BLaER1 (cell line): ENCODE measurements at regions not wholly inside any gene's neighbourhood (a gene's known extent, or its start where the extent isn't known, plus 50 kb on each side); places are given as distances from the start of the nearest gene placed in this dataset.

ENCODE experiments used
- H3K27ac ChIP-seq: shearing (Covaris generic); formaldehyde crosslinking; 2 replicates; pipeline ENCODE4 v1.8.1; 2022
- H3K27me3 ChIP-seq: shearing (Covaris generic); formaldehyde crosslinking; 2 replicates; pipeline ENCODE4 v1.8.1; 2022
- H3K36me3 ChIP-seq: shearing (Covaris generic); formaldehyde crosslinking; 2 replicates; pipeline ENCODE4 v1.8.1; 2022
- H3K4me1 ChIP-seq: shearing (Covaris generic); formaldehyde crosslinking; 2 replicates; pipeline ENCODE4 v1.8.1; 2022
- H3K4me2 ChIP-seq: shearing (Covaris generic); formaldehyde crosslinking; 2 replicates; pipeline ENCODE4 v1.8.1; 2022
- H3K4me3 ChIP-seq: shearing (Covaris generic); formaldehyde crosslinking; 2 replicates; pipeline ENCODE4 v1.8.1; 2022
- H3K9ac ChIP-seq: shearing (Covaris generic); formaldehyde crosslinking; 2 replicates; pipeline ENCODE4 v1.8.1; 2022
- H3K9me3 ChIP-seq: shearing (Covaris generic); formaldehyde crosslinking; 2 replicates; pipeline ENCODE4 v1.8.1; 2022
- H4K20me1 ChIP-seq: shearing (Covaris generic); formaldehyde crosslinking; 2 replicates; pipeline ENCODE4 v1.8.1; 2022
- Cebpa-rat ChIP-seq: shearing (Covaris generic); IDR thresholded peaks from 2 replicates; pipeline ENCODE4 v1.8.1; 2022

DNA sequence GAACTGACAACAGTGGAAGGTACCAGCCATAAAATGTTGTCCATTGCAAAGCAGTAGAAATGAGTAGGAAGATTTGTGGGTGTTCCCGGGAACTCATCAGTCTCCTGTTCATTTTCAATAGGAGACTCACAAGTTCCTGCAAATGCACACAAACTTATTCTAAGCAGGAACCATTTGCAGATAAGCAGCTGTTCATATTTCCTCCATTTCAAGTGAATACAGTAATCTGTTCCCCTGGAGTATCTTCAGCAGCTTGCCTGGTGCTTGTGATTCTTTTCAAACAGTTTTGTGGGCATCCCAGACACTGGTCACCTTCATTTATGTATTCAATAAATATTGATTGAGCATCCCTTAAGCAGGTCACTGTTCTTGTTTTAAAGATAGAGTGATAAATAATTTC is 1315.5 kb upstream of the C9orf72 start:
- Histone ChIP-seq H3K36me3 (no peaks in the 10 kb centered on the region), H3K27me3 (no peaks in the 10 kb centered on the region), H3K9me3 (no peaks in the 10 kb centered on the region), H3K4me3 (no peak overlapping the region), H3K4me2 (no peak overlapping the region), H3K27ac (no peak overlapping the region), H4K20me1 (no peaks in the 10 kb centered on the region), H3K4me1 (peaks cover 6% of the 10 kb centered on the region), H3K9ac (no peak overlapping the region)
- TF ChIP-seq Cebpa-rat = no peak

DNA sequence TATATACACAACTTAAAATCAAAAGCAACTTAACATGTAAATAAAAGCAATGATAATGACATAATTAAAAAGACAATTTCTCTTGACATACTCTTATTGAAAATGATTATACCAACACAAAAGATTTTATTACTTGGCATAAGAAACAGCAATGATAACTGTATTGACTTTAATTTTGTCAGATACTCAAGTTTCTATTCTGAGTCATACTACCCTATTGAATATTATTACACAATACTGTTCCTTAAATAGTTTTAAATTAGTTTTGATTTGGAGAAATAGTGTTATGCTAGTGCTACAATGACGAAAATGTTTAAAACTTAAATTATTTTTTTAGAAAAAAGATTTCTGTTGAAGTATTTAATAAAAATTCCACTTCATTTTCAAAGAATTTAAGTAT is 1319.3 kb upstream of the C9orf72 start:
- Histone ChIP-seq H3K4me3 (no peak overlapping the region), H3K4me1 (no peaks in the 10 kb centered on the region), H4K20me1 (no peaks in the 10 kb centered on the region), H3K27ac (no peak overlapping the region), H3K36me3 (no peaks in the 10 kb centered on the region), H3K9ac (no peak overlapping the region), H3K27me3 (no peaks in the 10 kb centered on the region), H3K9me3 (no peaks in the 10 kb centered on the region), H3K4me2 (no peak overlapping the region)
- TF ChIP-seq Cebpa-rat = no peak

DNA sequence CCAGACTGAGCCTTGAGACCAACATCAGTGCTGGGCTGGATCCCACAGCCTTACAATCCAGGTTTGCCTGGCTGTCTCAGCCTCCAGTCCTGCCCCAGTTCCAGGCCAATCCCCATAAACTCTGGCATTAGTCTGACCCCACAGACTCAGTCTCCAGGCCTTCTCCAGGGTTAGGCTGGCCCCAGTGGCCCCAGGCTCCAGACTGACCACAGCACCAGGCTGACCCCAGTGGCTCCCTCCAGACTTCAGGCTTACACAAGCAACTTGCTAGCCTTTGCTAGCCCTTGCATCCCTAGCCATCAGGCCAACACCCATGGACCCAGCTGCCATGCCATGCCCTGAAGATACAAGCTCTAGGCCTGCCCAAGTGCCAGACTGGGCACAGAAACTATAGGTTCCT is 1326.0 kb upstream of the C9orf72 start:
- no peaks in the 10 kb centered on the region for H3K27me3 ChIP-seq
- no peak for TF ChIP-seq Cebpa-rat
- no peaks in the 10 kb centered on the region for H3K9me3 ChIP-seq
- no peak overlapping the region for H3K9ac ChIP-seq
- no peak overlapping the region for H3K4me2 ChIP-seq
- no peaks in the 10 kb centered on the region for H3K4me1 ChIP-seq
- no peaks in the 10 kb centered on the region for H3K36me3 ChIP-seq
- H3K27ac ChIP-seq = no peak overlapping the region
- no peak overlapping the region for H3K4me3 ChIP-seq
- no peaks in the 10 kb centered on the region for H4K20me1 ChIP-seq

DNA sequence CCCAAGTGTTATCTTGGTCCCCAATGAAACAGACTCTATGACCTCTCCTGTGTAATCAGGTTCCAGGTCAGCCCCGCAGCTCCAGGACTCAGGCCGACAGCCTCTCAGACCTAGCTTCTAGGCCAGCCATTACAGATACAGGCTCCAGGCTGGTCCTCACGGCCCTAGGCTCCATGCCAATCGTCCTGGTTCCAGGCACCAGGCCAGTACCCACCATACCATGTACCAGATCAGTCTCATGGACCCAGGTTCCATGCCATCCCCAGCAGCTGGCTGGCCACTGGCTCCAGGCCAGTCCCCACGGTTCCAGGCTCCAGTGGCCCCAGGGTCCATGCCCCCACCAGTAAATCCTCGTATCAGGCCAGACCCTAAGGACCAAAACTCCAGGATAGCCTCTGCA is 1326.6 kb upstream of the C9orf72 start:
- Histone ChIP-seq H3K27me3 (no peaks in the 10 kb centered on the region), H3K9ac (no peak overlapping the region), H3K27ac (no peak overlapping the region), H3K4me3 (no peak overlapping the region), H3K36me3 (no peaks in the 10 kb centered on the region), H4K20me1 (no peaks in the 10 kb centered on the region), H3K9me3 (no peaks in the 10 kb centered on the region), H3K4me2 (no peak overlapping the region), H3K4me1 (no peaks in the 10 kb centered on the region)
- no peak for TF ChIP-seq Cebpa-rat

DNA sequence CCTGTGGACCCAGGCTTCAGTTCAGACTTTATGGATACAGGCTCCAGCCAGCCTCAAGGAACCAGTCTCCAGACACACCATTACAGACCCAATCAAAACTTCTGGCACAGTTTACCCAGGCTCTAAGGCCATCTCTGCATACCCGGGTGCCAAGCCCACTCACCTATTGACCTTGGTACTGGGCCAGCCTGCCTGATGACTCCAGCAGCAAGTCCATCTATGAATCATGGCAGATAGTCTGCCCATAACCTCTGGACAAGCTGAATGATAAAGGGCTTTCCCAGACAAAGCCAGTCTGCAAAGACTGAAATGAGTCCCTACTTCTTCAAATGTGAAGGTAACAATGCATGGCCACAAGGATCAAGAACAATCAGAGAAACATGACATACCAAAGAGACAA is 1327.1 kb upstream of the C9orf72 start:
- no peak for TF ChIP-seq Cebpa-rat
- Histone ChIP-seq H3K36me3 (no peaks in the 10 kb centered on the region), H4K20me1 (no peaks in the 10 kb centered on the region), H3K27ac (no peak overlapping the region), H3K27me3 (no peaks in the 10 kb centered on the region), H3K9me3 (no peaks in the 10 kb centered on the region), H3K4me2 (no peak overlapping the region), H3K4me3 (no peak overlapping the region), H3K9ac (no peak overlapping the region), H3K4me1 (no peaks in the 10 kb centered on the region)

DNA sequence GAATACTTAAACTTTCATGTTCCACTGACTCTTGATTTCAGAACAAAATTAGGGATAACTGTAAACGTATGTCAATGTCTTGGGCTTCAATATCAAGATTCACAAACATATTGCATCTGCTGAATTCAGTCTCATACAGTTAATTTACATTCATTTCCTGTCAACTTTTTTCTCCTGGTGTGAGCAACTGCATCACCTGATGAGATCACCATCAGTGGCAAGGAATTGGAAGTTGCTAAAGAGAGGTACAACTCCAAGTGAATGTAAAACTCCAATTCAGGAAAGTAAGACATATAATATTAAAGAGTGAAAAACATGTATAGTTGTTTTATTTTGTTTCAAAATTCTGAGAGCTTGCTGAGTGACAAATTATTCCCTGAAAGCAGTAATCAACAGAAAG is 1336.2 kb upstream of the C9orf72 start:
- no peaks in the 10 kb centered on the region for H3K9me3 ChIP-seq
- TF ChIP-seq Cebpa-rat = no peak
- H3K27me3 ChIP-seq = no peaks in the 10 kb centered on the region
- no peak overlapping the region for H3K4me3 ChIP-seq
- no peak overlapping the region for H3K9ac ChIP-seq
- H3K4me2 ChIP-seq = no peak overlapping the region
- no peak overlapping the region for H3K27ac ChIP-seq
- H3K4me1 ChIP-seq = no peaks in the 10 kb centered on the region
- H4K20me1 ChIP-seq = no peaks in the 10 kb centered on the region
- no peaks in the 10 kb centered on the region for H3K36me3 ChIP-seq

DNA sequence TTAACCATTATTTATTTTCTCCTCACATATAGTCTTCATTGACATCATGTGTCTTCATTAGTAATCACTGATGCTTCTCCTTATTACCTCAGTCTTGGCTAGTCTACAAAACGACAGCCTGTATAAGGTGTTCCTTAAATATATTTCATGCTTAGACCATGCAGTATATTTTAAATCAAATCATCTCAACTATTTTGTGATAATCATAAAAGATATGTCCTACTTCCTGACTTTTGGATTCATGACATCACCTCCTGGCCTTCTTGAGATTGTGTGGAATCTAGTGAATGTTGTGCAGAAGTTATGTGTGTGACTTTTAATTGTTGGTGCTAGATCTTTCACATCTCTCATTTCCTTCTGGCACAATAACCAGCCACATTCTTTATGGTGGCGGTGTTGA is 1339.3 kb upstream of the C9orf72 start:
- Histone ChIP-seq H3K4me3 (no peak overlapping the region), H3K9ac (no peak overlapping the region), H3K4me2 (no peak overlapping the region), H3K9me3 (no peaks in the 10 kb centered on the region), H3K36me3 (no peaks in the 10 kb centered on the region), H3K4me1 (no peaks in the 10 kb centered on the region), H3K27me3 (no peaks in the 10 kb centered on the region), H3K27ac (no peak overlapping the region), H4K20me1 (no peaks in the 10 kb centered on the region)
- TF ChIP-seq Cebpa-rat = no peak

DNA sequence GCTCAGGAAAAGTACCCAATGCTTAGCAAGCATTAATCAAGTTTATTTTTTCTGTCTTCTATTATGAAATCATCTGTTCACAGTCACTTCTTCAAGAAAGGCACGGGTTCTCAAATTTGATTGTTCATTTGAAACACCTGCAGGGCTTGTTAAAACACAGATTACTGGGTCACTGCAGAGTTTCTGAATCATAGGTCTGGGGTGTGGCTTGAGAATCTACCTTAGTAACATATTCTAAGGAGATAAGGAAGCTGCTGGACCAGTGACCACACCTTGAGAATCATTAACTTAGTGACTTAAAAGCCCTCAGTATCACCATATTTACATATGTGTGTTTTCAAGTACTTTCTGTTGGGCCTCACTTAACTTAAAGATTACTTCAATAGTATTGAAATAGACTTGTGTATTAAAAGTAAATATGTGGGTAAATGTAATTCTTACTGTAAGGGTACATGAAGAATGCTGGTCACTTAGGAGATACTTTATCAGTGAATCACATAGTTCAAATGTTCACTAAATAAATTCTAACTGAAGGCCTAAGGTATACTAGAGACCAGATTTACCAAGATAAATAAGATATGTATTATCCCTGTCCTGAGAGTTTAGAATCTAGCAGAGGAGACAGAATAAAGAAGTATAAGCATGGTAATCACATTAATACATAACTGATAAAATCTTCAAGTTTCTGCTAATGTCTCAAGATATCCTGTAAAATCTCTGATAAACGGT is 1342.1 kb upstream of the C9orf72 start:
- Histone ChIP-seq H3K4me3 (no peak overlapping the region), H3K9ac (no peak overlapping the region), H3K27ac (no peak overlapping the region), H4K20me1 (no peaks in the 10 kb centered on the region), H3K9me3 (no peaks in the 10 kb centered on the region), H3K4me2 (no peak overlapping the region), H3K4me1 (no peaks in the 10 kb centered on the region), H3K27me3 (no peaks in the 10 kb centered on the region), H3K36me3 (no peaks in the 10 kb centered on the region)
- TF ChIP-seq Cebpa-rat = no peak

DNA sequence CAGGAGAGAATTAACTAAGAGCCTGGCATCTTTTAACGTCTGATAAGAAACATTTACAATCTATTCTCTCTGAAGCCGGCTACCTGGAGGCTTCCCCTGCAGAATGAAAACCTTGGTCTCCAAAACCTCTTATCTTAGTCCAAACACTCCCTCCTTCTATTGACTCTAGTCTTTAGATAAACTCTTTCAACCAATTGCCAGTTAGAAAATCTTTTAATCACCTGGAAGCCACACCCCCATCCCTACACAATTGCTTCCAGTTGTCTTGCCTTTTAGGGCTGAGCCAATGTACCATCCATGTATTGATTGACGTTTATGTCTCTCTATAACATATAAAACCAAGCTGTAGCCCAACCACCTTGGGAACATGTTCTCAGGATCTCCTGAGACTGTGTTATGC is 1343.1 kb upstream of the C9orf72 start:
- Histone ChIP-seq H3K27ac (no peak overlapping the region), H3K36me3 (no peaks in the 10 kb centered on the region), H3K27me3 (no peaks in the 10 kb centered on the region), H3K4me2 (no peak overlapping the region), H3K9me3 (no peaks in the 10 kb centered on the region), H3K4me1 (no peaks in the 10 kb centered on the region), H3K4me3 (no peak overlapping the region), H4K20me1 (no peaks in the 10 kb centered on the region), H3K9ac (no peak overlapping the region)
- TF ChIP-seq Cebpa-rat = no peak

DNA sequence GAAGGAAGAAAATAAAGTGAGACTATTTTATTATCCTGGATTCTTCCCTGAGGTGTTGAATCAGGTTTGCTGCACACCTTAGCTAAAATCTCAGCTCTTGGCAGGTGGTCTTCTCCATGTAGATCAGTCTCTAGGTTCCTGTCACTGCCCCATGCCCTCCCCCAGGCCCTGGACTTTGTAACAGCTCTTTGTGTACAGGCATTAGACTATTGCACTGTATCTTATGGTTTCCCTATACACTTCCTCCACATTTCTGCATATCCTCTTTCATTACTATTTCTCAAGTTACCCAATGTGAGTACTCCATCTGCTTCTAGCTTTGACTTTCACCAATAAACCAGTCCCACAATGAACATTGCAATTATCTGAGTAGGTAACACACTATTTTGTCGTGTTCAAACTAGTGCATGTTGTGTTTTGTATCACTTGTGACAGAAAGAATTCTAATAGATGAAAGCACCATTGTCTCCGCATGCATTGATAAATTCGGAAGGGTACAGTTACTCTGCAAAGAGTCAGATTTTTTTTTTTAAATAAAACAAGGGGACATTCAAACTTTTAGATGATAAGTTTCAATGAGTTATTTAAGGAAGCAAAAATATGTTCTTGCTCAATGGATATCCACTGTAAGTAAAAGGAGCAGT is 1348.7 kb upstream of the C9orf72 start:
- H3K9me3 ChIP-seq = no peaks in the 10 kb centered on the region
- H3K4me2 ChIP-seq = no peak overlapping the region
- H3K4me1 ChIP-seq = no peaks in the 10 kb centered on the region
- H3K4me3 ChIP-seq = no peak overlapping the region
- no peak for TF ChIP-seq Cebpa-rat
- no peaks in the 10 kb centered on the region for H3K36me3 ChIP-seq
- H3K27ac ChIP-seq = no peak overlapping the region
- no peaks in the 10 kb centered on the region for H3K27me3 ChIP-seq
- H4K20me1 ChIP-seq = no peaks in the 10 kb centered on the region
- H3K9ac ChIP-seq = no peak overlapping the region
